Prostate gland (tissue), 2 donors: ENCODE measurements at regions not wholly inside any gene's neighbourhood (a gene's known extent, or its start where the extent isn't known, plus 50 kb on each side); places are given as distances from the start of the nearest gene placed in this dataset.

Experiments
- DNase-seq: peaks from one replicate; pipeline ENCODE4 v3.0.0-alpha.2; 2019; ENCODE audit warnings: low spot score
- H3K27ac ChIP-seq, 2 donors: fragments of 200-600 bp; sonication (generic); 2 replicates each; pipeline ENCODE4 v1.5.1; 2017 to 2019
- H3K27me3 ChIP-seq: fragments of 200-600 bp; sonication (generic); replicated peaks from 2 replicates; pipeline ENCODE4 v1.5.1; 2019; ENCODE audit not compliant: insufficient read depth
- H3K36me3 ChIP-seq, 2 donors: fragments of 200-600 bp; sonication (generic); 1 replicate in 1 of 2; 2 replicates in 1 of 2; pipeline versions ENCODE4 v1.5.1 to v1.8.1; 2017 to 2019
- H3K4me1 ChIP-seq: fragments of 200-600 bp; sonication (generic); replicated peaks from 2 replicates; pipeline ENCODE4 v1.5.1; 2019
- H3K4me3 ChIP-seq, 2 donors: fragments of 200-600 bp; sonication (generic); 2 replicates each; pipeline ENCODE4 v1.5.1; 2017 to 2019
- H3K9me3 ChIP-seq: fragments of 200-600 bp; sonication (generic); 2 replicates; pipeline ENCODE4 v1.5.1; 2017
- POLR2A ChIP-seq: fragments of 450-650 bp; IDR thresholded peaks from one replicate; pipeline ENCODE4 v1.6.1; 2016; ENCODE audit warnings: antibody characterized with exemption, mild to moderate bottlenecking
- POLR2AphosphoS5 ChIP-seq: sonication (generic); formaldehyde crosslinking; IDR thresholded peaks from one replicate; pipeline ENCODE4 v1.6.1; 2017; ENCODE audit warnings: antibody characterized with exemption
- WGBS: methylation state at CpG from one replicate; pipeline ENCODE4 v1.1.5; 2018; 5-methylcytosine and 5-hydroxymethylcytosine counted together
- intact Hi-C: fragments of 100-400 bp; cut with DNase I; formaldehyde crosslinking; loops from one replicate; pipeline ENCODE4 v1.14.2; 2022
- TF ChIP-seq, protein P1 (sequence below), 4 experiments: fragments of 200-600 bp in 2 of 4; fragments of 450-650 bp in 2 of 4; sonication (generic) in 2 of 4; IDR thresholded peaks; 1 replicate in 3 of 4; 2 replicates in 1 of 4; pipeline ENCODE4 v1.5.1; 2016 to 2019; ENCODE audit warnings: antibody characterized with exemption in 4 of 4, mild to moderate bottlenecking in 2 of 4, moderate library complexity in 2 of 4

DNA sequence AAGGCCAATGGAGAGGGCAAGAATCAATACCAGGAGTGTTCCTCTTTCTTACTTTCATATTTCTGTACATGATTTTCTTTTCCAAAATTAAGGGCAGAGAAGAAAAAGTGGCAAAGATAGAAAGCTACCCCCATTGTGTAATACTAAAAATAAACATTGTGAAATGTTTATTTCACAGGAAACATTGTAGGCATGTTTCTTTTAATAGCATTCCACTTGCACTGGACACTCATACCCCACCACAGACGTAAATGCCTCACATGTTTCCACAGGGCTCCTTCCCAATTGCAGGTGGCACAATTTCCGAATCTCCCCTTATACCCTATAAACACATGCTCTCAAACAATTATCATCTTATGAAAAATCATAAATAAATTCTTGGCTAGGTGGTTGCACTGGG lies 645.1 kb upstream of the SETBP1 start:
- TF ChIP-seq, protein P1, sequence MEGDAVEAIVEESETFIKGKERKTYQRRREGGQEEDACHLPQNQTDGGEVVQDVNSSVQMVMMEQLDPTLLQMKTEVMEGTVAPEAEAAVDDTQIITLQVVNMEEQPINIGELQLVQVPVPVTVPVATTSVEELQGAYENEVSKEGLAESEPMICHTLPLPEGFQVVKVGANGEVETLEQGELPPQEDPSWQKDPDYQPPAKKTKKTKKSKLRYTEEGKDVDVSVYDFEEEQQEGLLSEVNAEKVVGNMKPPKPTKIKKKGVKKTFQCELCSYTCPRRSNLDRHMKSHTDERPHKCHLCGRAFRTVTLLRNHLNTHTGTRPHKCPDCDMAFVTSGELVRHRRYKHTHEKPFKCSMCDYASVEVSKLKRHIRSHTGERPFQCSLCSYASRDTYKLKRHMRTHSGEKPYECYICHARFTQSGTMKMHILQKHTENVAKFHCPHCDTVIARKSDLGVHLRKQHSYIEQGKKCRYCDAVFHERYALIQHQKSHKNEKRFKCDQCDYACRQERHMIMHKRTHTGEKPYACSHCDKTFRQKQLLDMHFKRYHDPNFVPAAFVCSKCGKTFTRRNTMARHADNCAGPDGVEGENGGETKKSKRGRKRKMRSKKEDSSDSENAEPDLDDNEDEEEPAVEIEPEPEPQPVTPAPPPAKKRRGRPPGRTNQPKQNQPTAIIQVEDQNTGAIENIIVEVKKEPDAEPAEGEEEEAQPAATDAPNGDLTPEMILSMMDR (IDR thresholded peaks at IDR 0.05): no peak
- TF ChIP-seq POLR2AphosphoS5: no peak
- no peak for TF ChIP-seq POLR2A
- intact Hi-C loops: no loop called here
- no peaks in the 10 kb centered on the region for H3K4me1 ChIP-seq
- H3K27ac ChIP-seq: no peak overlapping the region
- no peaks in the 10 kb centered on the region for H3K9me3 ChIP-seq
- H3K27me3 ChIP-seq: no peaks in the 10 kb centered on the region
- WGBS: 37% methylated on average over 2 of the region's 2 CpGs
- DNase-seq: no peak
- H3K36me3 ChIP-seq: no peaks in the 10 kb centered on the region
- H3K4me3 ChIP-seq: no peak overlapping the region

DNA sequence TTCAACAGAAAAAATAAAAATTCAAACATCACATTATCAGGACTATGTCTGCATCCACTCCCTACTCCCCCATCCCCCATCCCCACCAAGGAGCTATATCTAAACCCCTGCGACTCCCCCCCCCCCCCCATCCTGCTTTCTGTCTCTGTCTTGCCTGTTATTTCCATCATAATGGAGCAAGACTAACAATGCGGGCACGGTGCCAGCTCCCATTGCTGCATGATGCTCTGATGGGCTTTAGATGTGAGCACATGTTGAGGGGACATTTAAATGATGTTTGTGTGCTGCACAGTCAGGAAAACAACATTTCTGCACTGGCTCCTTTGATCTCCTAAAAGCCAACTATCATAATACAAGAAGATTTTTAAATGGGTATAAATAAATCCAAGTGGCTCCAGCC lies 644.2 kb upstream of the SETBP1 start:
- Histone ChIP-seq H3K4me1 (no peaks in the 10 kb centered on the region), H3K36me3 (no peaks in the 10 kb centered on the region), H3K9me3 (no peaks in the 10 kb centered on the region), H3K4me3 (no peak overlapping the region), H3K27ac (no peak overlapping the region), H3K27me3 (no peaks in the 10 kb centered on the region)
- intact Hi-C loops: no loop called here
- TF ChIP-seq POLR2A (no peak), POLR2AphosphoS5 (no peak)
- TF ChIP-seq, protein P1 (IDR thresholded peaks at IDR 0.05): no peak
- 43% methylated on average over 3 of the region's 3 CpGs for WGBS
- no peak for DNase-seq

DNA sequence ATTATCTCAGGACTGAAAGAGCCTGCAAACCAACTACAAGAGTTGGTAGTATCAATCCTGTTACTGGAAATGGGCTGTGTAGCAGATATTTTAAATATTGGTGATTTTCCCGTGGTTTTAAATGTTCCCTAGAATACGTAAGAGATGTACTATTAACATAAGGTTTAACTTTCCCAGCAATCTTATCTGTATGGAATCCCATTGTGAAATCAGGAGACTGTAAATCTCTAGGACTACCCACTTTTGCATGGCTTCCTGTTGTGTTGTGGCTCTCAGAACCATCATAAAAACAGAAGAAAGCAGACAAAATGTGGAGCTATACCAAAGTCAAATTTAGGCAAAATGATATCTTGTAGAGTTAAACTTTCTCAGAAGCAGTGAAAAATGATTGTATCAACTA lies 641.5 kb upstream of the SETBP1 start:
- TF ChIP-seq, protein P1 (IDR thresholded peaks at IDR 0.05): no peak
- no peak for TF ChIP-seq POLR2AphosphoS5
- no peak for TF ChIP-seq POLR2A
- no peak for DNase-seq
- no peaks in the 10 kb centered on the region for H3K4me1 ChIP-seq
- 97% methylated on average over 2 of the region's 2 CpGs for WGBS
- H3K4me3 ChIP-seq: no peak overlapping the region
- intact Hi-C loops: no loop called here
- no peaks in the 10 kb centered on the region for H3K36me3 ChIP-seq
- H3K27ac ChIP-seq: no peak overlapping the region
- no peaks in the 10 kb centered on the region for H3K9me3 ChIP-seq
- H3K27me3 ChIP-seq: no peaks in the 10 kb centered on the region

DNA sequence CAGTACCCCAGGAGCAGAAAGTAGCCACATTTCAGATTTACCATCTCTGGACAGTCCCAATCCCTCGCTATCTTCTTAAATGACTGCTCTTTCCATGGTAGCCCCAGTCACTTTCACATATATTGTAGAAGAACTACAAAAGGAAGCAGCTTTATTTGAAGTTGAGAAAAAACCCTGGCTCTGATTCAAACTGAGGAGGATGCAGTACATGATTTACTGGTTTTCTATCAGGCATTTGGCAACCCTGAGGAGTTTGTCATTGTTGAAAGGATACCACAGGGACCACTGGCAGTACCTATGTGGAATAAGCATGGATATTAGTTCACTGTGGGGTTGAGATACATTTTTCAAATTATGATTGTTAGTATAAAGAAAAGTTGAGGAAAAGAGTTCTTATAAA lies 640.9 kb upstream of the SETBP1 start:
- H3K27me3 ChIP-seq: no peaks in the 10 kb centered on the region
- TF ChIP-seq, protein P1 (IDR thresholded peaks at IDR 0.05): no peak
- TF ChIP-seq POLR2AphosphoS5 (no peak), POLR2A (no peak)
- H3K4me3 ChIP-seq: no peak overlapping the region
- H3K9me3 ChIP-seq: no peaks in the 10 kb centered on the region
- intact Hi-C loops: no loop called here
- no peaks in the 10 kb centered on the region for H3K36me3 ChIP-seq
- no peak for DNase-seq
- H3K4me1 ChIP-seq: no peaks in the 10 kb centered on the region
- whole genome bisulfite sequencing: 48% methylated on average over 1 of the region's 1 CpG
- no peak overlapping the region for H3K27ac ChIP-seq

DNA sequence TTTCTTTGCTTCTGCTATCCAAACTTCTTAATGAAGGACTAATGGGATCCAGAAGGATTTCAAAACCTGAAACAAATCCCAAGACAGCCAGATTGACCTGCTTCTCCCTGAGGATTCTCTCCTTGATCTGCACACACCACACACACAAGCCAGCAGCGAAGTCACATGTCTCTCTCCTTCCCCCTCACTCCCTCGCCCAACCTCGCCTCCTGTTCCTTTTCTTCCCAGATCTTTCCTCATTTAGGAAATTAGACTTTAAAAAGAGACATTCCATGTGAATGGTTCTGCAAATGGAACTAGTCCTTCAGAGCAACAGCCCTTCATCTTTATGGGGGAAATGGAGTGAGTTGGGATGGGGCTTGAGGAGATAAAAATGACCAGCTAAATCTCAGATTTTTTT lies 639.1 kb upstream of the SETBP1 start:
- no peak for DNase-seq
- Histone ChIP-seq H3K27me3 (no peaks in the 10 kb centered on the region), H3K27ac (no peak overlapping the region), H3K4me1 (no peaks in the 10 kb centered on the region), H3K9me3 (no peaks in the 10 kb centered on the region), H3K4me3 (no peak overlapping the region), H3K36me3 (no peaks in the 10 kb centered on the region)
- TF ChIP-seq, protein P1 (IDR thresholded peaks at IDR 0.05): no peak
- TF ChIP-seq POLR2AphosphoS5 (no peak), POLR2A (no peak)
- intact Hi-C loops: no loop called here
- 93% methylated on average over 3 of the region's 3 CpGs for WGBS
